Stomach (tissue), 8 donors: ENCODE measurements at regions not wholly inside any gene's neighbourhood (a gene's known extent, or its start where the extent isn't known, plus 50 kb on each side); places are given as distances from the start of the nearest gene placed in this dataset.
A peak's percentile ranks its signal among the peaks of the same experiment; 100 is the strongest.

Source experiments
- DNase-seq, 2 donors: peaks; one replicate each; pipeline versions ENCODE4 v3.0.0 to v3.0.0-alpha.2; 2013 to 2019
- H3K27ac ChIP-seq, 5 donors: fragments of 200-600 bp in 4 of 5; sonication (generic) in 4 of 5; one replicate each; pipeline ENCODE4 v1.5.1; 2013 to 2019; ENCODE audit warnings: mild to moderate bottlenecking in 1 of 5, moderate library complexity in 1 of 5
- H3K27me3 ChIP-seq, 3 donors: fragments of 200-600 bp; sonication (generic); one replicate each; pipeline ENCODE4 v1.5.1; 2017 to 2019; ENCODE audit warnings: mixed run types in 1 of 3
- H3K36me3 ChIP-seq, 4 donors: fragments of 200-600 bp; sonication (generic); 1 replicate in 3 of 4; 2 replicates in 1 of 4; pipeline ENCODE4 v1.5.1; 2016 to 2019
- H3K4me1 ChIP-seq, 4 donors: fragments of 200-600 bp; sonication (generic); one replicate each; pipeline ENCODE4 v1.5.1; 2016 to 2019
- H3K4me3 ChIP-seq, 4 donors: fragments of 200-600 bp; sonication (generic) in 3 of 4; one replicate each; pipeline ENCODE4 v1.5.1; 2016 to 2019; ENCODE audit warnings: mild to moderate bottlenecking in 1 of 4
- H3K9me3 ChIP-seq, 4 donors: fragments of 200-600 bp; sonication (generic); one replicate each; pipeline ENCODE4 v1.5.1; 2016 to 2019
- EP300 ChIP-seq: sonication (generic); formaldehyde crosslinking; IDR thresholded peaks from one replicate; pipeline ENCODE4 v1.6.1; 2017; ENCODE audit warnings: antibody characterized with exemption
- POLR2A ChIP-seq, 4 donors: fragments of 450-650 bp; IDR thresholded peaks; one replicate each; pipeline ENCODE4 v1.6.1; 2016; ENCODE audit warnings: antibody characterized with exemption in 4 of 4, control low read depth in 2 of 4, mild to moderate bottlenecking in 1 of 4, moderate library complexity in 1 of 4
- POLR2AphosphoS5 ChIP-seq, 3 donors: sonication (generic); formaldehyde crosslinking; IDR thresholded peaks; one replicate each; pipeline ENCODE4 v1.6.1; 2016; ENCODE audit warnings: antibody characterized with exemption in 3 of 3
- WGBS, 5 donors: extraction: QIAGEN DNeasy Blood & Tissue Kit in 3 of 5; methylation state at CpG; one replicate each; pipeline versions ENCODE4 v1.1.5 to v1.1.7; 2013 to 2018; 5-methylcytosine and 5-hydroxymethylcytosine counted together
- intact Hi-C: fragments of 100-400 bp; cut with DNase I; formaldehyde crosslinking; loops from one replicate; pipeline ENCODE4 v1.15.1; 2023; ENCODE audit warnings: low total_unique reads
- TF ChIP-seq, protein P1 (sequence below), 7 experiments: fragments of 450-650 bp in 4 of 7; fragments of 200-600 bp in 3 of 7; sonication (generic) in 3 of 7; IDR thresholded peaks; one replicate each; pipeline ENCODE4 v1.5.1; 2016 to 2019; ENCODE audit warnings: antibody characterized with exemption in 7 of 7, control low read depth in 2 of 7, mild to moderate bottlenecking in 1 of 7
- donor health status: healthy with polysubstance abuse.
- donor health status: Bipolar disorder and iron deficiency.
- donor health status: healthy.

DNA sequence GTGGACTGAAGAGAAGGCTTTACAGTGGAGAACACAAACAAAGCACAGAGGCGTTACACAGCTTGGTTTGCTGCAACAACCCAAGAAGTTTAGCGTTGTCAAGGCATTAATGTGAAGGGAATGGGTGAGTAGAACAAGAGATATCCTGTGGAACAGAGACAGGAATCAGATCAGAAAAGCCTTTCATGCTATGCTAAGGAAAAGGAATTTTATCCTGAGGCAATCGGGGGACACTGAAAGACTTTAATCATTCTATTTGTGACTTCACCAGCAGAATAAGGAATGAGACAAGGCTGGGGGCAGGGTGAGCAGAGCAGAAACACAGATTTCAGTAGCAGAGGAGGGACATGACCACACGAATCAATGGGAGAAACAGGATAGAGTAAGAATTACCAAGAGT lies 600.7 kb downstream of the IRS1 start:
- Histone ChIP-seq H3K36me3 (no peaks in the 10 kb centered on the region), H3K4me1 (no peaks in the 10 kb centered on the region), H3K27me3 (no peaks in the 10 kb centered on the region), H3K27ac (no peak overlapping the region), H3K4me3 (no peak overlapping the region), H3K9me3 (no peaks in the 10 kb centered on the region)
- TF ChIP-seq POLR2AphosphoS5 (IDR thresholded peaks at IDR 0.05) (no peak), EP300 (no peak), POLR2A (IDR thresholded peaks at IDR 0.05) (no peak)
- TF ChIP-seq, protein P1, sequence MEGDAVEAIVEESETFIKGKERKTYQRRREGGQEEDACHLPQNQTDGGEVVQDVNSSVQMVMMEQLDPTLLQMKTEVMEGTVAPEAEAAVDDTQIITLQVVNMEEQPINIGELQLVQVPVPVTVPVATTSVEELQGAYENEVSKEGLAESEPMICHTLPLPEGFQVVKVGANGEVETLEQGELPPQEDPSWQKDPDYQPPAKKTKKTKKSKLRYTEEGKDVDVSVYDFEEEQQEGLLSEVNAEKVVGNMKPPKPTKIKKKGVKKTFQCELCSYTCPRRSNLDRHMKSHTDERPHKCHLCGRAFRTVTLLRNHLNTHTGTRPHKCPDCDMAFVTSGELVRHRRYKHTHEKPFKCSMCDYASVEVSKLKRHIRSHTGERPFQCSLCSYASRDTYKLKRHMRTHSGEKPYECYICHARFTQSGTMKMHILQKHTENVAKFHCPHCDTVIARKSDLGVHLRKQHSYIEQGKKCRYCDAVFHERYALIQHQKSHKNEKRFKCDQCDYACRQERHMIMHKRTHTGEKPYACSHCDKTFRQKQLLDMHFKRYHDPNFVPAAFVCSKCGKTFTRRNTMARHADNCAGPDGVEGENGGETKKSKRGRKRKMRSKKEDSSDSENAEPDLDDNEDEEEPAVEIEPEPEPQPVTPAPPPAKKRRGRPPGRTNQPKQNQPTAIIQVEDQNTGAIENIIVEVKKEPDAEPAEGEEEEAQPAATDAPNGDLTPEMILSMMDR (IDR thresholded peaks at IDR 0.05): no peak
- intact Hi-C loops: no loop called here
- no peak for DNase-seq
- 82 to 91% (median 83%) methylated on average over 4 of the region's 4 CpGs for WGBS, 5 donors

DNA sequence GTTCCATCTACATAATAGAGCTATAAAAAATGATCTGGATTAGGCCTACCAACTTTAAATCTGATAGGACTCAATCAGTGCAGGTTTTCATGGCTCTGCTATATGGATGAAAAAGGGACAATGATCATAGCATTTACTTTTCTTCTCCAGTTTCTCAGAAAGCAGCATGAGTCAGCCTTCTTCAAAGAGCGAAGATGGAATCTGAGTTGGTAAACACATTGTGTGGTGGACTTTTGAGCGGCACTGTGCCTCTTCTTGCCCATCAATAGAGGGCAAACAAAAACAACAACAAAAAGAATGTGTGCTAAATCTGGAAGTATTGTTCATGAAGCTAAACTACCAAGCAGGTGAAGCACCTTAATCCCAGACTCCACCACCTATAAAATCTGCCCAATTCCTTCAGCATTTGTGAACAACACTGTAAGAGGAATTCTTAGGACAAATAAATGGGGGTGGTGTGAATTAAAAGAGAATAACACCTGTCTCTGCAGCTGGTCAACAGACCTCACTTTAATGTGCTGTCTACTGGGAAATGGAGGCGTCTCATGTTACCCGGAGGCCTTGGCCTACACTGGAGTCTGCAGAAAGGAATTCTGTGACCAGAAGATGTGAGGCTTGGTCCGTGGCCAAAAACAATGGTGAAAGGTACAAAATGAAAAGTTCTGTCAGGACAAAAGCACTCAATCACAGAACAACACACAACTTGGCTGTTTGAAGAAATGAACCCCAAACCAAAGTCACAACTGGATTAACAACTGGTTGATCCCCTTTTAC lies 609.0 kb downstream of the IRS1 start:
- TF ChIP-seq, protein P1 (IDR thresholded peaks at IDR 0.05): no peak
- no peak for TF ChIP-seq POLR2AphosphoS5 (IDR thresholded peaks at IDR 0.05)
- no peak for TF ChIP-seq POLR2A (IDR thresholded peaks at IDR 0.05)
- no peak for TF ChIP-seq EP300
- no peak for DNase-seq
- H3K4me3 ChIP-seq: no peak overlapping the region
- WGBS, 5 donors: 86 to 94% (median 89%) methylated on average over 5 of the region's 5 CpGs
- H3K27me3 ChIP-seq: no peaks in the 10 kb centered on the region
- no peak overlapping the region for H3K27ac ChIP-seq
- no peaks in the 10 kb centered on the region for H3K9me3 ChIP-seq
- H3K4me1 ChIP-seq: peaks cover 3 to 14% (median 5%) of the 10 kb centered on the region in 4 donors
- no peaks in the 10 kb centered on the region for H3K36me3 ChIP-seq
- intact Hi-C loops: no loop called here

DNA sequence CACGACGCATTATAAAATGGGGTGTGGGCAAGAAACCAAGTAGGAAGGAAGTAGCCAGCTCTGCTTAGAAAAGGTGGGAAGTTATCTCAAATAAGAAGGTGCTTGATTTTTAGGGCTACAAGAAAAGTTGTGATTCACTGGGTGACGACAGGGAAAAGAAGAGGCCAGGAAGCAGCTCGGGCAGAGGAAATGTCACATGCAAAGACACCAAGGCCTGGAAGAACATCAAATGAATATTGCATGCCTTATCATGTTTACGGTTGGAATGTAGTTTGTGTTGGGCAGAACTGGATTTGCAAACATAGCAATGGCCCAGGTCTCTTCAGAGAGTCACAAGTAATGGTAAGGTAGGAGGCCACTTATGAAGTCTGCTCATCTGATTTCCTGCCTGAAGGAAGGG lies 610.6 kb downstream of the IRS1 start:
- Histone ChIP-seq H3K27me3 (no peaks in the 10 kb centered on the region), H3K27ac (no peak overlapping the region), H3K4me1 (peaks cover 6 to 22% (median 11%) of the 10 kb centered on the region in 4 donors), H3K4me3 (no peak overlapping the region), H3K9me3 (no peaks in the 10 kb centered on the region), H3K36me3 (no peaks in the 10 kb centered on the region)
- peak in 1 of 2 donors; percentile 33 for DNase-seq
- TF ChIP-seq, protein P1 (IDR thresholded peaks at IDR 0.05): no peak
- peak in 1 of 3 donors; percentile 2 for TF ChIP-seq POLR2AphosphoS5 (IDR thresholded peaks at IDR 0.05)
- WGBS, 5 donors: 33 to 63% (median 36%) methylated on average over 5 of the region's 5 CpGs
- intact Hi-C loops: no loop called here

DNA sequence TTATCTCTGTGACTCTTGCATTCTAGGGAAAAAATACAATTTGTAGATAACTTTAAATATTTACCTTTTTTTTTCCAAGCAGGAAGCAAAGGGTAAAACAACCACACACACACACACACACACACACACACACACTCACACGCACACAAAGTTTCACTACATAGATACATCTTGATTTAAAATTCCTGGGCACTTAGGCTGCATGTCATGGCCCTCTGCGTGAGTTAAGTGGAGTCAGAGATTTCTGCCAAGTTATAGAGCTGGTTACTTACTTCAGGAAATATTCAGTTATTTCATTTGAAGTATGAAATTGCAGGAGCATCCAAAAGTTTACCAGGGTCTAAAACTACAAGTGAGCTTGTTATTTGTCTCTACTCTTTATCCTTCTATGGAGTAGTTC lies 612.0 kb downstream of the IRS1 start:
- TF ChIP-seq, protein P1 (IDR thresholded peaks at IDR 0.05): no peak
- TF ChIP-seq POLR2A (IDR thresholded peaks at IDR 0.05): no peak
- no peak for TF ChIP-seq EP300
- no peak for TF ChIP-seq POLR2AphosphoS5 (IDR thresholded peaks at IDR 0.05)
- intact Hi-C loops: no loop called here
- Histone ChIP-seq H3K27me3 (no peaks in the 10 kb centered on the region), H3K9me3 (no peaks in the 10 kb centered on the region), H3K27ac (no peak overlapping the region), H3K36me3 (no peaks in the 10 kb centered on the region), H3K4me1 (peaks cover 6 to 22% (median 11%) of the 10 kb centered on the region in 4 donors), H3K4me3 (no peak overlapping the region)
- 37 to 63% (median 57%) methylated on average over 2 of the region's 2 CpGs for WGBS, 5 donors
- peak in 1 of 2 donors; percentile 49 for DNase-seq
